ENCODE measurements at regions not wholly inside any gene's neighbourhood (a gene's known extent, or its start where the extent isn't known, plus 50 kb on each side); places are given as distances from the start of the nearest gene placed in this dataset.

GRCh38 chr12:93157279-93157678 lies 220.4 kb upstream of the NUDT4 start:
- no peak for DNase-seq

GRCh38 chr12:93158065-93158843 lies 219.5 kb upstream of the NUDT4 start:
- no peak for DNase-seq

GRCh38 chr12:93163260-93164036 lies 214.3 kb upstream of the NUDT4 start:
- DNase-seq, result no peak

GRCh38 chr12:93164103-93164880 lies 213.4 kb upstream of the NUDT4 start:
- DNase-seq, result no peak

GRCh38 chr12:93165384-93165932 lies 212.3 kb upstream of the NUDT4 start:
- DNase-seq, result no peak

- no peak for DNase-seq
Observed at GRCh38 chr12:93166541-93167307, 211.0 kb upstream of the NUDT4 start.

- no peak for DNase-seq
Observed at GRCh38 chr12:93167331-93167730, 210.4 kb upstream of the NUDT4 start.

GRCh38 chr12:93167841-93168492 lies 209.8 kb upstream of the NUDT4 start:
- DNase-seq, result no peak

- DNase-seq, result no peak
Observed at GRCh38 chr12:93168751-93169150, 209.0 kb upstream of the NUDT4 start.

- no peak for DNase-seq
Observed at GRCh38 chr12:93169536-93169935, 208.2 kb upstream of the NUDT4 start.

GRCh38 chr12:93170928-93171327 lies 206.8 kb upstream of the NUDT4 start:
- no peak for DNase-seq

GRCh38 chr12:93173178-93173957 lies 204.4 kb upstream of the NUDT4 start:
- DNase-seq, result peak; percentile 65

- no peak for DNase-seq
Observed at GRCh38 chr12:93174048-93174447, 203.7 kb upstream of the NUDT4 start.

- no peak for DNase-seq
Observed at GRCh38 chr12:93174473-93174872, 203.3 kb upstream of the NUDT4 start.

- no peak for DNase-seq
Observed at GRCh38 chr12:93176165-93176564, 201.6 kb upstream of the NUDT4 start.

GRCh38 chr12:93176610-93177126 lies 201.1 kb upstream of the NUDT4 start:
- DNase-seq, result no peak

GRCh38 chr12:93177208-93178153 lies 200.2 kb upstream of the NUDT4 start:
- DNase-seq, result no peak

GRCh38 chr12:93178154-93178878 lies 199.4 kb upstream of the NUDT4 start:
- DNase-seq, result no peak

- DNase-seq, result no peak
Observed at GRCh38 chr12:93179792-93180191, 197.9 kb upstream of the NUDT4 start.
